Hematopoietic multipotent progenitor cell treated with erythropoietin and hydrocortisone succinate and interleukin-3 and kit ligand, for 4 days (in vitro differentiated cells): ENCODE measurements at regions not wholly inside any gene's neighbourhood (a gene's known extent, or its start where the extent isn't known, plus 50 kb on each side); places are given as distances from the start of the nearest gene placed in this dataset.

Experiments used
- DNase-seq: peaks from one replicate; pipeline ENCODE4 v3.0.0-alpha.2; 2015

- no peak for DNase-seq
Observed at GRCh38 chr20:63127700-63128364, 88.1 kb downstream of the YTHDF1 start.

DNA sequence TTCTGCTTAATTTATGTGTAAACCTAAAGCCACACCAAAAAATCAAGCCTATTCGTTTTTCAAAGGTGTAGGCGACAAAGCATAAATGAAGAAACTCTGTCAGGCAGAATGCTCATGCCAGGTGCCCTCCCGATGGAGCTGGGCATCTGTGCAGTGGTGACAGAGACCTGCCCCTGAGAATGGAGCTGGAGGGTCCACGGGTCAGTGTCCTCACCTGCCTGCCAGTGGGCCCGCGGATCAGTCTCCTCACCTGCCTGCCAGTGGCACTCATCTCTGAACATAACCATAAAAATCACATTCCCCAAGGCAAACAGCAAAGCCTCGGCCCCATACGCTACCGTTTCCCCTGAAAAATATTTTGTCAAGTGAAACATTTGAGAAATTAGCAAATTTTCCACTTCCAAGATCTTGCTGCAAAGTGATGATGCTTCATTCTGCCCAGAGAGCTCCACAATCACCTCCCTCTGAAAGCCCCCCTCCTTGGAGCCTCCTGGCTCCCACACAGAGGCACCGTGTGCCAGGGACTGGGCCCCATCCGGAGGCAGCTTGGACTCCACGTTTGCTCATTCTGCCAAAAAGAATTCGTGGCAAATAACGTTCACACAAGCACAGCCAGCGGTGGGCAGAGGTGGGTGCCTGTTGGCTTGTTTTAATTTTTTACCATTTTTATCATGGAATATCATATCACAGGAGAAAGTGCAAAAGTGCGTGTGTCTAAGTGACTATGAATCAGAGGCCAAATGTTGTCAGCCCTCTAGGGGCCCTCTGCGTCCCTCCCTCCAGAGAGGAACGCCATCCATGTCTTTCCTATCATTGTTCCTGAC is 88.8 kb downstream of the YTHDF1 start:
- DNase-seq, result no peak

GRCh38 chr20:63125838-63126601 is 89.9 kb downstream of the YTHDF1 start:
- DNase-seq, result peak; percentile 8

- no peak for DNase-seq
Observed at GRCh38 chr20:63125581-63125837, 90.4 kb downstream of the YTHDF1 start.

DNA sequence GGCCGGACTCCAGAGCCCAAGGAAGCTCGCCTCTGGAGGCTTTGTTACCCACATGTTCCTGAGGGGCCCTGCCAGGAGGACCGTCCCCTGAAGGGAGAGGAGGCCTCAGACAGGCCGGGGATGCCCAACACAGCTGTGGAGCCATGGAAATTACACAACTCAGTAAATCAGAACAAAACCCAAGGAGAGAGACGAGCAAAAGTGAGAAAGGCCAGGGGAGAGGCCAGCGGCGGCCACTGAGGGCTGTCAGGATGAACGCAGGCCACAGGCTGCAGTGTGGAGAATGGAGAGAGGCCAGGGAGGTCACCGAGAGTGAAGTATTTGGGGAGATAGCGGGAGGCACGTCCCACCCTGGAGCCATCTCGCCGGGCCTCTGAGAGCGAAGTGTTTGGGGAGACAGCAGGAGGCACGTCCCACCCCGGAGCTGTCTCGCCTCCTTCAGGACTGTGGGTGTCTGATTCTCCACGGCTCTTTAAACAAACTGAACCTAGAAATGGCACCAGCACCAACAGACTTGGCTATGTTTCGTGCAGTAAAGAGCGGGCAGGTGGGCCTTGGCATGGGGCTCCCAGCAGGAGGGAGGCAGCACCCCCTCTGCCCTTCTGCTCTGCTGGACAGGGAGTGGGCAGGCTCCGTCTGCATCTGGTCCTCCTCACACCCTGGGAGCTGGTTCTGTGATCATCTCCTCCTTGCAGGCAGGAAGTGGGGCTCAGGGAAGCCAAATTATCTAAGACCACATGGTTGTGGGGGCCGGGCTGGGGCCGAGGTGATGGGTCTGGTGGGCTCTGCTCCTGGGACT is 91.0 kb downstream of the YTHDF1 start:
- no peak for DNase-seq

- no peak for DNase-seq
Observed at GRCh38 chr20:63124092-63124781, 91.7 kb downstream of the YTHDF1 start.

- DNase-seq, result no peak
Observed at GRCh38 chr20:63123331-63123741, 92.6 kb downstream of the YTHDF1 start.

GRCh38 chr20:63122626-63123025 is 93.3 kb downstream of the YTHDF1 start:
- DNase-seq, result no peak

GRCh38 chr20:63121749-63122405 is 94.1 kb downstream of the YTHDF1 start:
- no peak for DNase-seq

GRCh38 chr20:63121246-63121645 is 94.7 kb downstream of the YTHDF1 start:
- DNase-seq, result no peak

GRCh38 chr20:63120808-63121090 is 95.2 kb downstream of the YTHDF1 start:
- DNase-seq, result no peak

- DNase-seq, result no peak
Observed at GRCh38 chr20:63119963-63120807, 95.7 kb downstream of the YTHDF1 start.

DNA sequence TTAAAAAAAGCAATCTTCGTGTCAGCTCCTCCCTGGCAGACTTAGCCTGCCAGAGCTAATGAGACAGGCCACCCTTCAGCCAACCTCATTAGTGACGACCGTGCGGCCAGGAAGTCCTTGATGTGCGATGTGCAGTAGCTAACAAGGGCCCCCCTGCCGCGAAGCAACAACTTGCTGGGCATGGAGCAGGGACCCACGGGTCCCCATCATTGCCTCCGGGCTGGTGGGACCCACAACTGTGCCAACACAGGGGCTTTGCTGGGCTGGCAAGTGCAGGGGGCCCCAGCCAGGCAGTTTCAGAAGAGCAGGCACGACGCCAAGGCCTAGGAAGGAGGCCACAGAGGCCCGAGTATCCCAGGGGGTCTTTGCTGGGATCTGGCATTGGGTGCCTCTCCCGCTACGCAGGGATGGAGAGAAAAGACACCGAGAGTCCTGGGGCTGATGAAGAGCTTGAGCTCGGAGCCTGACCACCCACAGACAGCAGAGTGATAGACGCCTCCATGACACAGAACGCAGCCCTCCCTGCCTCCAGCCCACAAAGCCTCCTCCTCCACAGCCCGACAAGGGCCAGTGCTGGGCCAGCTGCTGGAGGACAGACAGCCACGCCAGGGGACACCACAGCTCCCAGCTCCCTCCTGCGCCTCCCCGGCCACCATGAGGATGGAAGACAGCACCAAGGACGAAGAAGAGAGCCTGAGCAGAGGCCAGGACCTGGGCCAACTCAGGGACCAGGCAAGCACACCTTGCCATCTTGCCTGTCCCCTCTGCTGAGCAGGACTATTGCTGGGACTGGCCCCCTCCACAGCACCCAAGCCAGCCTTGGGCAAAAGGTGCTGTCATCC is 96.6 kb downstream of the YTHDF1 start:
- no peak for DNase-seq

DNA sequence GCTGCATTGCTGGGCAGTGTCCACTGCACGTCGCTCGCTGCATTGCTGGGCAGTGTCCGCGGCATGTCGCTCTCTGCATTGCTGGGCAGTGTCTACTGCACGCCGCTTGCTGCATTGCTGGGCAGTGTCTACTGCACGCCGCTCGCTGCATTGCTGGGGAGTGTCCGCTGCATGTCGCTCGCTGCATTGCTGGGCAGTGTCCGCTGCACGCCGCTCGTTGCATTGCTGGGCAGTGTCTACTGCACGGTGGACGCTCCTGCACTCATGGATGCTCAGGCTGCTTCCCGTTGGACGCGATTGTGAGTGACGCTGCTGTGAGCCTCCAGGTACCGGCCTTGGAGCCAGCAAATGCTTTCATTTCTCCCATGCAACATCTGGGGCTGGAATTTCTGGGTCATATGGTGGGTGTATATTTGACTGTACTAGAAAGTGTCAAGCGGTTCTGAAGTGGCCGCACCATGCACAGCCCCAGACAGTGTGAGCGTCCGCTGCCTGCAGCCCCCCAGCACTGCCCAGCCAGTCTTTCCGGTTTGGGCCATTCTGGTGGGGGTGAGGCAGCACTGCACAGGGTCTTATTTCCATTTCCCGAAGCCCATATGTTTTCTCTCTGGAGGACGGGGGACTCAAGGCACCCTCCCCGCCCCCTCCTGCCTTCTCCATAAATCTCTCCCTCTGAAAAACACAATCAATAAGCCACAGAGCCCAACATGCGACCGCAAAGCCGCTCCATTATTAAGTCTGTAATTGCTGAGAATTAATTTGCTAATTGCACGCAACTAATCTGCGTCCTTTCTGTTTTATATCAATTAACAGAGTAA is 97.4 kb downstream of the YTHDF1 start:
- DNase-seq, result no peak

- DNase-seq, result no peak
Observed at GRCh38 chr20:63117661-63118302, 98.1 kb downstream of the YTHDF1 start.

DNA sequence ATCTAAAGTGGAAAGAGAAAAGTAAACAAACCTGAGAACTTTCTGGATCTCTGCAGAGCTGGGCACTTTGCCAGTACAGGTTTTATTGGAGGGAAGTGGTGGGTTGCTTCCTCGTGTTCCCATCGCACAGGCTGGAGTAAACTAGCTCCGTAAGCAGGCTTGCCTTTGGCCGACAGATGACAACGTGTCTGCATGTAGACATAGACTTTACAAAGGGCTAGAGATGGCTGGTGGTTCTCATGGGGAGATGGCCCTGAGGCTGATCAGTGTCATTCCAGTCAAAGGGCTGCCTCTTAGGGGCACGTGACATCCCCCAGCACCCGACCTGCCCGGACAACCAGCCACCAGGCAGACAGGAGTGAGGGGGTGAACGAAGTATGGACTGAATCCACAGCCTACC is 98.8 kb downstream of the YTHDF1 start:
- DNase-seq, result no peak

DNA sequence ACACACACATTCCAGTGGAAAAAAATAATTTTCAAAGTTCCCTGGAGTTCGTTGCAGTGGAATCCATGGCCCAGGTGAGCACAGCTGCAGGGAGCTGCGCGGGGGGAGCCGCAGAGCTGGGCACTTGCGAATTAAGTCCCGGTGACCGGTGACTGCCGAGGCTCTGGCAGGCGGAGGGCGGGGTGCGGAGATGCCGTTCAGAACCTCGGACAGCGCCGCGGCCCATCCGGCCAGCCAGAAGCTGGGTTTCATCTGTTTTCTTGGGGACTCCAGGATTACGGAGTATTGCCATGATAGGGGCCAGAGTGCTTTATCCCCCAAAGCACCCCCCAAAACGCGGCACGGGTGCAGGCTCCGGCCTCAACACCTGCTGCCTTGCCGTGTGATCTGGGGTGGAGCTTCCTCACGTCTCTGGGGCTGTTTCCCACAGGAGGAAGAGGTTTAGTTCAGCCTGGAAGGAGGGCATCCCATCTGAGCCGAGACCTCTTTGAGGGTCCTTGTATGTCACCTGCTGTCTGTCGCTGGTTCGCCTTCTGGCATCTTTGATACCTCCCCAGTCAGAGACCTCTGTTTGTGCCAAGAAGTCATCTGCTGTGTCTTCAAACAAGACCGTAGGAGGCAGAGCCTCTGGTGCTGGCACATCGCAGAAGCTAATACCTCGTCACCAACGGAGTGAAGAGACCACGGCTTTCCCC is 99.4 kb downstream of the YTHDF1 start:
- peak; percentile 55 for DNase-seq
